Gastrocnemius medialis (tissue), 4 donors: ENCODE measurements at regions not wholly inside any gene's neighbourhood (a gene's known extent, or its start where the extent isn't known, plus 50 kb on each side); places are given as distances from the start of the nearest gene placed in this dataset.

Experiments used
- CTCF ChIP-seq, 5 experiments: fragments of 450-650 bp in 3 of 5; fragments of 200-600 bp in 2 of 5; sonication (generic) in 2 of 5; IDR thresholded peaks in 4 of 5; conservative IDR thresholded peaks in 1 of 5; 1 replicate in 4 of 5; 2 replicates in 1 of 5; pipeline ENCODE4 v1.5.1; 2016 to 2019; ENCODE audit warnings: antibody characterized with exemption in 5 of 5, mild to moderate bottlenecking in 3 of 5, moderate library complexity in 3 of 5
- POLR2A ChIP-seq, 2 donors: fragments of 450-650 bp; IDR thresholded peaks; one replicate each; pipeline ENCODE4 v1.6.1; 2017; ENCODE audit warnings: antibody characterized with exemption in 2 of 2, mild to moderate bottlenecking in 2 of 2, moderate library complexity in 2 of 2

- TF ChIP-seq POLR2A (IDR thresholded peaks at IDR 0.05) (no peak), CTCF (IDR thresholded peaks at IDR 0.05 in 4 of 5, conservative IDR thresholded peaks at IDR 0.05 in 1 of 5) (no peak)
These were observed 1557.4 kb downstream of the PLA2G4A start for GRCh38 chr1:188386161-188386560.
